ENCODE measurements at regions not wholly inside any gene's neighbourhood (a gene's known extent, or its start where the extent isn't known, plus 50 kb on each side); places are given as distances from the start of the nearest gene placed in this dataset.
"Not testable (repeated sequence)": the region's sequence is repeated elsewhere in the genome, so short reads cannot be mapped to it uniquely, and the experiment has no call there.

DNA sequence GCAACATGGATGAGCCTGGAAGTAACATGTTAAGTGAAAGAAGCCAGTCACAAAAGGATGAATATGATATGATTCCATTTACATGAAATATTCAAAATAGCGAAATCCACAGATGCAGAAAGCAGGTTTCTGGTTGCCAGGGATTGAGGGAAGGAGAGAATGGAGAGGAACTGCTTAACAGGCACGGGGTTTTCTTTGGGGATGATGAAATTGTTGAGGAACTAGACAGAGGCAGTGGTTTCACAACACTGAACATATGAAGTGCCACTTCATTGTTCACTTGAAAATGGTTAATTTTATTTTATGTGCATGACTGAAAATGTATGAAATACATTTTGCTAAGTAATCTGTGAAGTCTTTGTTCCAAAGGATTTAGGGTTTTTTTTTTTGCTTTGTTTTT, 182.5 kb upstream of the TBL1X start:
- WGBS (ENCODE audit: insufficient coverage, insufficient read length) = no CpG with 5 or more reads among the region's 2 CpGs
- H3K4me1 ChIP-seq (ENCODE audit: control insufficient read depth, insufficient read depth, low read length) = 0 out of 2 replicates have a peak, but pooled peaks cover 1% of the 10 kb centered on the region
- H3K9me3 ChIP-seq (ENCODE audit: control insufficient read depth, insufficient read depth, low read length) = no peaks in the 10 kb centered on the region
- no peak for DNase-seq (ENCODE audit: low read depth, low spot score)
- no peaks in the 10 kb centered on the region for H3K36me3 ChIP-seq (ENCODE audit: control insufficient read depth, insufficient read depth, low read length)
- no peak overlapping the region for H3K27ac ChIP-seq (ENCODE audit: low read length)
- H3K4me3 ChIP-seq (ENCODE audit: low read length) = no peak overlapping the region
- no peaks in the 10 kb centered on the region for H3K27me3 ChIP-seq (ENCODE audit: control insufficient read depth, insufficient read depth, low read length)

- no CpG with 5 or more reads among the region's 7 CpGs for WGBS (ENCODE audit: insufficient coverage, insufficient read length)
- no peak overlapping the region for H3K4me3 ChIP-seq (ENCODE audit: low read length)
- no peaks in the 10 kb centered on the region for H3K27me3 ChIP-seq (ENCODE audit: control insufficient read depth, insufficient read depth, low read length)
- no peaks in the 10 kb centered on the region for H3K9me3 ChIP-seq (ENCODE audit: control insufficient read depth, insufficient read depth, low read length)
- no peaks in the 10 kb centered on the region for H3K36me3 ChIP-seq (ENCODE audit: control insufficient read depth, insufficient read depth, low read length)
- no peak for DNase-seq (ENCODE audit: low read depth, low spot score)
- H3K27ac ChIP-seq (ENCODE audit: low read length) = no peak overlapping the region
- H3K4me1 ChIP-seq (ENCODE audit: control insufficient read depth, insufficient read depth, low read length) = no peaks in the 10 kb centered on the region
These were observed 179.5 kb upstream of the TBL1X start for GRCh38 chrX:9285342-9285771.

GRCh38 chrX:9286234-9286633, 178.6 kb upstream of the TBL1X start:
- Histone ChIP-seq H3K36me3 (ENCODE audit: control insufficient read depth, insufficient read depth, low read length) (no peaks in the 10 kb centered on the region), H3K4me3 (ENCODE audit: low read length) (no peak overlapping the region), H3K27ac (ENCODE audit: low read length) (no peak overlapping the region), H3K9me3 (ENCODE audit: control insufficient read depth, insufficient read depth, low read length) (no peaks in the 10 kb centered on the region), H3K27me3 (ENCODE audit: control insufficient read depth, insufficient read depth, low read length) (no peaks in the 10 kb centered on the region), H3K4me1 (ENCODE audit: control insufficient read depth, insufficient read depth, low read length) (peaks cover 1% of the 10 kb centered on the region; the same call in 1 of the 2 replicates)
- no CpG with 5 or more reads among the region's 3 CpGs for WGBS (ENCODE audit: insufficient coverage, insufficient read length)
- no peak for DNase-seq (ENCODE audit: low read depth, low spot score)

GRCh38 chrX:9291629-9292028, 173.2 kb upstream of the TBL1X start:
- Histone ChIP-seq H3K4me1 (ENCODE audit: control insufficient read depth, insufficient read depth, low read length) (peaks cover 12% of the 10 kb centered on the region), H3K27me3 (ENCODE audit: control insufficient read depth, insufficient read depth, low read length) (no peaks in the 10 kb centered on the region; the same call in 1 of the 2 replicates), H3K9me3 (ENCODE audit: control insufficient read depth, insufficient read depth, low read length) (no peaks in the 10 kb centered on the region), H3K36me3 (ENCODE audit: control insufficient read depth, insufficient read depth, low read length) (no peaks in the 10 kb centered on the region), H3K4me3 (ENCODE audit: low read length) (peak overlapping the region; percentile 37; the same call in 1 of the 2 replicates), H3K27ac (ENCODE audit: low read length) (no peak overlapping the region)
- WGBS (ENCODE audit: insufficient coverage, insufficient read length) = no CpG with 5 or more reads among the region's 22 CpGs
- DNase-seq (ENCODE audit: low read depth, low spot score) = no peak

GRCh38 chrX:9293051-9293496, 171.8 kb upstream of the TBL1X start:
- no peak overlapping the region for H3K27ac ChIP-seq (ENCODE audit: low read length)

DNA sequence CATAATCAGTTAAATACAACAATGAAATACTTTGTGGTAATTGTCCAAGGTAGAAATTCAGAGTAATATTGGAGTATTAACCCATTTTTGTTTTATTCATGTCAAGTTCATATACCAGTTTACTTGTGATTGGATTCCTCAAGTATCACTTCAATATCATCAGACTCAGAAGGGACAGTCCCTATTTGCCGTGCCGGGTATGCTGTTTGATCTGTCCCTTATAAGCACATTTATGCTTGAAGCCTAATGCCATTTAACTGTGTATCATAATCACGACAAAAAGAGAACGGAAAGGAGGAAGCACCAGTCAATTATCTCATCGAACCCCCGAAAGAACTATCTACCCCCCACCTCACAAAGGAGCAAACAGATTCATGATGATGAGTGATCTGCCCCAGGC, 171.0 kb upstream of the TBL1X start:
- DNase-seq (ENCODE audit: low read depth, low spot score) = no peak

More at GRCh38 chrX:9293051-9293496, 171.8 kb upstream of the TBL1X start:
- DNase-seq (ENCODE audit: low read depth, low spot score) = no peak
- H3K4me3 ChIP-seq (ENCODE audit: low read length) = no peak overlapping the region
- H3K36me3 ChIP-seq (ENCODE audit: control insufficient read depth, insufficient read depth, low read length) = no peaks in the 10 kb centered on the region
- no peaks in the 10 kb centered on the region; the same call in 1 of the 2 replicates for H3K27me3 ChIP-seq (ENCODE audit: control insufficient read depth, insufficient read depth, low read length)
- H3K4me1 ChIP-seq (ENCODE audit: control insufficient read depth, insufficient read depth, low read length) = peaks cover 12% of the 10 kb centered on the region
- no peaks in the 10 kb centered on the region for H3K9me3 ChIP-seq (ENCODE audit: control insufficient read depth, insufficient read depth, low read length)
- WGBS (ENCODE audit: insufficient coverage, insufficient read length) = no CpG with 5 or more reads among the region's 18 CpGs

GRCh38 chrX:9295551-9295950, 169.3 kb upstream of the TBL1X start:
- Histone ChIP-seq H3K27me3 (ENCODE audit: control insufficient read depth, insufficient read depth, low read length) (no peaks in the 10 kb centered on the region; the same call in 1 of the 2 replicates), H3K9me3 (ENCODE audit: control insufficient read depth, insufficient read depth, low read length) (no peaks in the 10 kb centered on the region), H3K27ac (ENCODE audit: low read length) (no peak overlapping the region), H3K36me3 (ENCODE audit: control insufficient read depth, insufficient read depth, low read length) (no peaks in the 10 kb centered on the region), H3K4me3 (ENCODE audit: low read length) (no peak overlapping the region), H3K4me1 (ENCODE audit: control insufficient read depth, insufficient read depth, low read length) (peaks cover 12% of the 10 kb centered on the region)
- no peak for DNase-seq (ENCODE audit: low read depth, low spot score)
- WGBS (ENCODE audit: insufficient coverage, insufficient read length) = no CpG with 5 or more reads among the region's 5 CpGs

More for the DNA sequence above, 171.0 kb upstream of the TBL1X start:
- WGBS (ENCODE audit: insufficient coverage, insufficient read length) = no CpG with 5 or more reads among the region's 6 CpGs
- H3K27me3 ChIP-seq (ENCODE audit: control insufficient read depth, insufficient read depth, low read length) = no peaks in the 10 kb centered on the region; the same call in 1 of the 2 replicates
- no peaks in the 10 kb centered on the region for H3K9me3 ChIP-seq (ENCODE audit: control insufficient read depth, insufficient read depth, low read length)
- no peak overlapping the region for H3K4me3 ChIP-seq (ENCODE audit: low read length)
- H3K36me3 ChIP-seq (ENCODE audit: control insufficient read depth, insufficient read depth, low read length) = no peaks in the 10 kb centered on the region
- no peak overlapping the region for H3K27ac ChIP-seq (ENCODE audit: low read length)
- peaks cover 12% of the 10 kb centered on the region for H3K4me1 ChIP-seq (ENCODE audit: control insufficient read depth, insufficient read depth, low read length)

DNA sequence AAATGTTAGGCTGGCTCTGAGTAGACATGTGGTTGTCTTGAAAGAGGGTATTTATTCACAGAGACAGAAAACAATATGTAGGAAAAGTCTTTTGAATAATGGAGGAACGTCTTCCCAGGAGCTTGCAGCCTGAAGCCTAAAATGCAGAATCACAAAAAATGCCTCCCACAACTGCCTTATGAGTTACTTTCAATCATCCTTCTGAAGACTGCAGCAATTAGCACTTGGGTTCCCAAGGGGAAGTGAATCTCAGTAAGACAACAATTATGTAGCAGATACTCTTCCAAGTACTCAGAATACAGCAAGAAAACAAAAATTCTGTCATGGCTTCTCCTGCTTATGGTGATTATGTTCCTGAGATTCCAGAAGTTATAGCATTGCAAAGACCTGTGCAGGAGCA, 166.6 kb upstream of the TBL1X start:
- peaks cover 2% of the 10 kb centered on the region; the same call in 1 of the 2 replicates for H3K4me1 ChIP-seq (ENCODE audit: control insufficient read depth, insufficient read depth, low read length)
- no CpG with 5 or more reads among the region's 1 CpG for WGBS (ENCODE audit: insufficient coverage, insufficient read length)
- H3K4me3 ChIP-seq (ENCODE audit: low read length) = no peak overlapping the region
- H3K36me3 ChIP-seq (ENCODE audit: control insufficient read depth, insufficient read depth, low read length) = no peaks in the 10 kb centered on the region
- no peaks in the 10 kb centered on the region; the same call in 1 of the 2 replicates for H3K27me3 ChIP-seq (ENCODE audit: control insufficient read depth, insufficient read depth, low read length)
- no peak for DNase-seq (ENCODE audit: low read depth, low spot score)
- no peaks in the 10 kb centered on the region for H3K9me3 ChIP-seq (ENCODE audit: control insufficient read depth, insufficient read depth, low read length)
- no peak overlapping the region for H3K27ac ChIP-seq (ENCODE audit: low read length)

- not testable (repeated sequence) for H3K36me3 ChIP-seq (ENCODE audit: control insufficient read depth, insufficient read depth, low read length); H3K9me3 ChIP-seq (ENCODE audit: control insufficient read depth, insufficient read depth, low read length); DNase-seq (ENCODE audit: low read depth, low spot score); H3K4me1 ChIP-seq (ENCODE audit: control insufficient read depth, insufficient read depth, low read length); H3K4me3 ChIP-seq (ENCODE audit: low read length); H3K27me3 ChIP-seq (ENCODE audit: control insufficient read depth, insufficient read depth, low read length); H3K27ac ChIP-seq (ENCODE audit: low read length)
- WGBS (ENCODE audit: insufficient coverage, insufficient read length) = no CpG with 5 or more reads among the region's 3 CpGs
These were observed 165.2 kb upstream of the TBL1X start for GRCh38 chrX:9299681-9300080.

GRCh38 chrX:9301836-9302235, 163.0 kb upstream of the TBL1X start:
- Histone ChIP-seq H3K27ac (ENCODE audit: low read length) (no peak overlapping the region), H3K4me1 (ENCODE audit: control insufficient read depth, insufficient read depth, low read length) (no peaks in the 10 kb centered on the region), H3K4me3 (ENCODE audit: low read length) (no peak overlapping the region), H3K36me3 (ENCODE audit: control insufficient read depth, insufficient read depth, low read length) (no peaks in the 10 kb centered on the region), H3K9me3 (ENCODE audit: control insufficient read depth, insufficient read depth, low read length) (no peaks in the 10 kb centered on the region), H3K27me3 (ENCODE audit: control insufficient read depth, insufficient read depth, low read length) (no peaks in the 10 kb centered on the region)
- no CpG with 5 or more reads among the region's 2 CpGs for WGBS (ENCODE audit: insufficient coverage, insufficient read length)
- no peak for DNase-seq (ENCODE audit: low read depth, low spot score)

GRCh38 chrX:9302381-9302780, 162.5 kb upstream of the TBL1X start:
- WGBS (ENCODE audit: insufficient coverage, insufficient read length) = no CpG with 5 or more reads among the region's 4 CpGs
- Histone ChIP-seq H3K4me3 (ENCODE audit: low read length) (no peak overlapping the region), H3K4me1 (ENCODE audit: control insufficient read depth, insufficient read depth, low read length) (no peaks in the 10 kb centered on the region), H3K36me3 (ENCODE audit: control insufficient read depth, insufficient read depth, low read length) (no peaks in the 10 kb centered on the region), H3K9me3 (ENCODE audit: control insufficient read depth, insufficient read depth, low read length) (no peaks in the 10 kb centered on the region), H3K27me3 (ENCODE audit: control insufficient read depth, insufficient read depth, low read length) (no peaks in the 10 kb centered on the region), H3K27ac (ENCODE audit: low read length) (no peak overlapping the region)
- DNase-seq (ENCODE audit: low read depth, low spot score) = no peak
